ENCODE measurements at regions not wholly inside any gene's neighbourhood (a gene's known extent, or its start where the extent isn't known, plus 50 kb on each side); places are given as distances from the start of the nearest gene placed in this dataset.

DNA sequence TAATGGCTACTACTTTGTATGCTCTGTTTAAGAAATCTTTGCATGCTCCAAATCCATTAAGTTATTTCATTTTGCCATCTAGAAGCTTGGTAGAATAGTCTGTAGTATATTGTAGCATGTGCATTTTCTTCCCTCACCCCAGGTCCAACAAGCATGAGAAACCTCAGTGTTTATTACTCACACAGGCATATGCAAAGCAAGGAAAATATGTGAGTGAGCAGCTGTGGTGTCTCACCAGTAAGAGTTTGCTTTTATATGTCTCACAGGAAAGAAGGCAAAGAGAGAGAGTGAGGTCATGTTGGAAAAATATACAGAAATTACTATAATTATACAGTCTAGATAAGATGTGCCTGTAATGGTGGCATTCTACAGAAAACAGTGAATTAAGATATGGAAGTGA is 312.5 kb downstream of the C3orf38 start:
- DNase-seq (ENCODE audit: low read depth in 1 of 2, low spot score in 1 of 2) = no peak
- TF ChIP-seq, protein P1, sequence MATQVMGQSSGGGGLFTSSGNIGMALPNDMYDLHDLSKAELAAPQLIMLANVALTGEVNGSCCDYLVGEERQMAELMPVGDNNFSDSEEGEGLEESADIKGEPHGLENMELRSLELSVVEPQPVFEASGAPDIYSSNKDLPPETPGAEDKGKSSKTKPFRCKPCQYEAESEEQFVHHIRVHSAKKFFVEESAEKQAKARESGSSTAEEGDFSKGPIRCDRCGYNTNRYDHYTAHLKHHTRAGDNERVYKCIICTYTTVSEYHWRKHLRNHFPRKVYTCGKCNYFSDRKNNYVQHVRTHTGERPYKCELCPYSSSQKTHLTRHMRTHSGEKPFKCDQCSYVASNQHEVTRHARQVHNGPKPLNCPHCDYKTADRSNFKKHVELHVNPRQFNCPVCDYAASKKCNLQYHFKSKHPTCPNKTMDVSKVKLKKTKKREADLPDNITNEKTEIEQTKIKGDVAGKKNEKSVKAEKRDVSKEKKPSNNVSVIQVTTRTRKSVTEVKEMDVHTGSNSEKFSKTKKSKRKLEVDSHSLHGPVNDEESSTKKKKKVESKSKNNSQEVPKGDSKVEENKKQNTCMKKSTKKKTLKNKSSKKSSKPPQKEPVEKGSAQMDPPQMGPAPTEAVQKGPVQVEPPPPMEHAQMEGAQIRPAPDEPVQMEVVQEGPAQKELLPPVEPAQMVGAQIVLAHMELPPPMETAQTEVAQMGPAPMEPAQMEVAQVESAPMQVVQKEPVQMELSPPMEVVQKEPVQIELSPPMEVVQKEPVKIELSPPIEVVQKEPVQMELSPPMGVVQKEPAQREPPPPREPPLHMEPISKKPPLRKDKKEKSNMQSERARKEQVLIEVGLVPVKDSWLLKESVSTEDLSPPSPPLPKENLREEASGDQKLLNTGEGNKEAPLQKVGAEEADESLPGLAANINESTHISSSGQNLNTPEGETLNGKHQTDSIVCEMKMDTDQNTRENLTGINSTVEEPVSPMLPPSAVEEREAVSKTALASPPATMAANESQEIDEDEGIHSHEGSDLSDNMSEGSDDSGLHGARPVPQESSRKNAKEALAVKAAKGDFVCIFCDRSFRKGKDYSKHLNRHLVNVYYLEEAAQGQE (IDR thresholded peaks at IDR 0.05; ENCODE audit: insufficient replicate concordance, low read depth) = no peak
- H3K27me3 ChIP-seq (ENCODE audit: insufficient read depth, poor library complexity, severe bottlenecking) = no peaks in the 10 kb centered on the region
- no peak overlapping the region for H3K4me3 ChIP-seq (replicated peaks; ENCODE audit: insufficient read depth, low read length)
- H3K27ac ChIP-seq (replicated peaks) = no peak overlapping the region

DNA sequence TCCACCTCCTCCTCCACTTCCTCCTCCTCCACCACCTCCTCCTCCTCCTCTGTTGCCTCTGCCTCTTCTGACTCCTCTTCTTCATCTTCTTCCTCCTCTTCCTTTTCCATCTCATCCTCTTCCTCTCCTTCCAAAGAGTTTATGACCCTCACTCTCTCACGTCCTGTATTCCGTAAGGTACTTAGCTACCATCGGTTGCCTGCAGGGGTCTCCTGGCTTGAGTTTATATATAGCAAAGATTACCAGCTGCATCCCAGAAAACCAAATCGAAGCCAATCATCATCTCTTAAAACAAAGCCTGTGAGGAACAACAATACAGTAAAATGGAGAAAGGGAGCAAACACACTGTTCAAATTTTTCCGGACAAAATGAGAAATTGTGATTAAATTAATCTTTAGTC is 317.4 kb downstream of the C3orf38 start:
- H3K4me3 ChIP-seq (replicated peaks; ENCODE audit: insufficient read depth, low read length) = no peak overlapping the region
- no peaks in the 10 kb centered on the region for H3K27me3 ChIP-seq (ENCODE audit: insufficient read depth, poor library complexity, severe bottlenecking)
- TF ChIP-seq, protein P1 (IDR thresholded peaks at IDR 0.05; ENCODE audit: insufficient replicate concordance, low read depth) = no peak
- TF ChIP-seq GABPA (IDR thresholded peaks at IDR 0.05; ENCODE audit: low read depth) (no peak), POLR2AphosphoS5 (IDR thresholded peaks at IDR 0.05; ENCODE audit: low read depth) (no peak), SPI1 (IDR thresholded peaks at IDR 0.05; ENCODE audit: borderline replicate concordance, low read depth) (no peak)
- TF ChIP-seq, protein P2, sequence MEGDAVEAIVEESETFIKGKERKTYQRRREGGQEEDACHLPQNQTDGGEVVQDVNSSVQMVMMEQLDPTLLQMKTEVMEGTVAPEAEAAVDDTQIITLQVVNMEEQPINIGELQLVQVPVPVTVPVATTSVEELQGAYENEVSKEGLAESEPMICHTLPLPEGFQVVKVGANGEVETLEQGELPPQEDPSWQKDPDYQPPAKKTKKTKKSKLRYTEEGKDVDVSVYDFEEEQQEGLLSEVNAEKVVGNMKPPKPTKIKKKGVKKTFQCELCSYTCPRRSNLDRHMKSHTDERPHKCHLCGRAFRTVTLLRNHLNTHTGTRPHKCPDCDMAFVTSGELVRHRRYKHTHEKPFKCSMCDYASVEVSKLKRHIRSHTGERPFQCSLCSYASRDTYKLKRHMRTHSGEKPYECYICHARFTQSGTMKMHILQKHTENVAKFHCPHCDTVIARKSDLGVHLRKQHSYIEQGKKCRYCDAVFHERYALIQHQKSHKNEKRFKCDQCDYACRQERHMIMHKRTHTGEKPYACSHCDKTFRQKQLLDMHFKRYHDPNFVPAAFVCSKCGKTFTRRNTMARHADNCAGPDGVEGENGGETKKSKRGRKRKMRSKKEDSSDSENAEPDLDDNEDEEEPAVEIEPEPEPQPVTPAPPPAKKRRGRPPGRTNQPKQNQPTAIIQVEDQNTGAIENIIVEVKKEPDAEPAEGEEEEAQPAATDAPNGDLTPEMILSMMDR (IDR thresholded peaks at IDR 0.05; ENCODE audit: insufficient read depth, low read length) = no peak
- H3K27ac ChIP-seq (replicated peaks) = no peak overlapping the region
- no peak for DNase-seq (ENCODE audit: low read depth in 1 of 2, low spot score in 1 of 2)

DNA sequence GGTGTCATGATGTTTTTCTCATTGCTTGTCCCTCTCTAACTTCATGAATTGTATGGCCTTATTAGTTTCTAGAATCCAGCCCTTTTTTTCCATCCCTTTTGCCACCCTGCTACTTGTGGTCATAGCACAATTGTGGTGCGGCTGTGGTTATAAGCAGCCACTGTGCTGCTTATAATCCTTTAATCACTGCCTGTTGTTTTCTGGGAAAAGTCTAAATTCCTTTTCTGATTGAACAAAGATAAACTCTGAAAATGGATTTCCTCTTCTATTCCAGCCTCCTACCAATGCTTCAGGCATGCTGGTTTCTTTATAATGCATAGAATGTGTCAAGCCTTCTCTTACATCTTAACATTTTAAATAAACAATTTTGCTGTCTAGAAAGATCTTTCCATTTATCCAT is 319.5 kb downstream of the C3orf38 start:
- TF ChIP-seq GABPA (IDR thresholded peaks at IDR 0.05; ENCODE audit: low read depth) (no peak), SPI1 (IDR thresholded peaks at IDR 0.05; ENCODE audit: borderline replicate concordance, low read depth) (no peak), POLR2AphosphoS5 (IDR thresholded peaks at IDR 0.05; ENCODE audit: low read depth) (no peak)
- TF ChIP-seq, protein P1 (IDR thresholded peaks at IDR 0.05; ENCODE audit: insufficient replicate concordance, low read depth) = no peak
- TF ChIP-seq, protein P2 (IDR thresholded peaks at IDR 0.05; ENCODE audit: insufficient read depth, low read length) = no peak
- Histone ChIP-seq H3K4me3 (replicated peaks; ENCODE audit: insufficient read depth, low read length) (no peak overlapping the region), H3K27ac (replicated peaks) (no peak overlapping the region), H3K27me3 (ENCODE audit: insufficient read depth, poor library complexity, severe bottlenecking) (no peaks in the 10 kb centered on the region)
- no peak for DNase-seq (ENCODE audit: low read depth in 1 of 2, low spot score in 1 of 2)

GRCh38 chr3:88478460-88478859 is 328.7 kb downstream of the C3orf38 start:
- H3K27ac ChIP-seq (replicated peaks) = no peak overlapping the region
- DNase-seq (ENCODE audit: low read depth in 1 of 2, low spot score in 1 of 2) = no peak
- TF ChIP-seq POLR2AphosphoS5 (IDR thresholded peaks at IDR 0.05; ENCODE audit: low read depth) (no peak), GABPA (IDR thresholded peaks at IDR 0.05; ENCODE audit: low read depth) (no peak), SPI1 (IDR thresholded peaks at IDR 0.05; ENCODE audit: borderline replicate concordance, low read depth) (no peak)
- TF ChIP-seq, protein P1 (IDR thresholded peaks at IDR 0.05; ENCODE audit: insufficient replicate concordance, low read depth) = no peak
- TF ChIP-seq, protein P2 (IDR thresholded peaks at IDR 0.05; ENCODE audit: insufficient read depth, low read length) = no peak
- H3K27me3 ChIP-seq (ENCODE audit: insufficient read depth, poor library complexity, severe bottlenecking) = no peaks in the 10 kb centered on the region
- H3K4me3 ChIP-seq (replicated peaks; ENCODE audit: insufficient read depth, low read length) = no peak overlapping the region
